ENCODE measurements at regions not wholly inside any gene's neighbourhood (a gene's known extent, or its start where the extent isn't known, plus 50 kb on each side); places are given as distances from the start of the nearest gene placed in this dataset.

DNA sequence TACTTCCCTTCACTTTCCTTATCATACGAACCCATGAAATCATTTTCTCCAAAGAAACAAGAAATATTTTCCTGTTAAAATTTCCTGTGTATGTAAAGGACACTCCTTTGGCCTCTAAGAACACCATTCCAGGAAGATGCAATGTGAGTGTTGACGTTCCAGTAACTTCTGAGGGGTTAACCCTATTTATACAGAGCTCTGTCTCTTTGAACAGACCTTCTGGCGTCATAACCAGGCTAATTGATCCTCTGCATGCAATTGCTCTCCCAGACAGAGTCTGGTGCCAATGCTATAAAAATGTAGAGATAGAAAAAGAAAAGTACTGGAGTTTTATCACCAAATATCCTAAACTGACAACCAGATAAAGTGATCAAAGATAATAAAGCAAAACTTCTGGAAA lies 218.5 kb downstream of the TLE1 start:
- TF ChIP-seq, protein P1, sequence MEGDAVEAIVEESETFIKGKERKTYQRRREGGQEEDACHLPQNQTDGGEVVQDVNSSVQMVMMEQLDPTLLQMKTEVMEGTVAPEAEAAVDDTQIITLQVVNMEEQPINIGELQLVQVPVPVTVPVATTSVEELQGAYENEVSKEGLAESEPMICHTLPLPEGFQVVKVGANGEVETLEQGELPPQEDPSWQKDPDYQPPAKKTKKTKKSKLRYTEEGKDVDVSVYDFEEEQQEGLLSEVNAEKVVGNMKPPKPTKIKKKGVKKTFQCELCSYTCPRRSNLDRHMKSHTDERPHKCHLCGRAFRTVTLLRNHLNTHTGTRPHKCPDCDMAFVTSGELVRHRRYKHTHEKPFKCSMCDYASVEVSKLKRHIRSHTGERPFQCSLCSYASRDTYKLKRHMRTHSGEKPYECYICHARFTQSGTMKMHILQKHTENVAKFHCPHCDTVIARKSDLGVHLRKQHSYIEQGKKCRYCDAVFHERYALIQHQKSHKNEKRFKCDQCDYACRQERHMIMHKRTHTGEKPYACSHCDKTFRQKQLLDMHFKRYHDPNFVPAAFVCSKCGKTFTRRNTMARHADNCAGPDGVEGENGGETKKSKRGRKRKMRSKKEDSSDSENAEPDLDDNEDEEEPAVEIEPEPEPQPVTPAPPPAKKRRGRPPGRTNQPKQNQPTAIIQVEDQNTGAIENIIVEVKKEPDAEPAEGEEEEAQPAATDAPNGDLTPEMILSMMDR (conservative IDR thresholded peaks at IDR 0.05), result no peak
- TF ChIP-seq EZH2 (IDR thresholded peaks at IDR 0.05; ENCODE audit: low read depth), result no peak
